Left kidney (tissue), 1 donor: ENCODE measurements at regions not wholly inside any gene's neighbourhood (a gene's known extent, or its start where the extent isn't known, plus 50 kb on each side); places are given as distances from the start of the nearest gene placed in this dataset.

Source experiments
- DNase-seq: peaks from one replicate; pipeline ENCODE4 v3.0.0-alpha.2; 2013

DNA sequence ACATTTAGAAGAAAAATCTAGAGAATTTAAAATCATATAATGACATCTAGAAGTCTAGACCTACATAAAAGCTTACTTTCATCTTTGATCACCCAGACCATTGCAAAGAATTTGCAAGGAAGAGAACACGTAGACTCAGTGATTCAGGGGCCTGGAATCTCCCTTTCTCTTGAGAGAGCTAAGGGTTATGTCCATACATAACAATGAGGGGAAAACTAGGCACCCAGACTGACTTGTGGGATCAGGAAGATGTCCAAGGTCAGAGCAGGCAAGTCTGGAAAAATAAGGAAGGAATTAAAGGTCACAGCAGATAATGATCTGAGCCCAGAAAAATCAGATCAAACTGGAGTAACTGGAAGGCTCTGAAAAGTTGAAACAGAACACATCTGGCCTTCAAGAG is 198.4 kb upstream of the SFRP2 start:
- no peak for DNase-seq

DNA sequence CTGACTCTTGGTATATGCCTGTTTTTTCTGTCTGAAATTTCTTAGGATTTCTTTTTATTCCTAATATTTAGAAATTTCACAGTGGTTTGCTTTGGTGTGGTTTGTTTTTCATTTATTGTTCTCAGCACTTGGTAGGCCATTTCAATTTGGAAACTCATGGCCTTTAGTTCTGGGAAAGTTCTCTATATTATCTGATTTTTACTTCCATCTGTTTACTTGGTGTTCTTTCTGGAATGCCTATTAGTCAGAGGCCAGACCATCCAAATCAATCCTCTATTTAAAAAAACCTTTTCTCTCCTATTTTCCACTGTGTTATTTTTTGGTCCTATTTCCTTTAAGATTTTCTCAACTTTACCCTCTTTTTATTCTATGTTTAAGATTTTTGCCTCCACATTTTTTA is 188.1 kb upstream of the SFRP2 start:
- DNase-seq = no peak

DNA sequence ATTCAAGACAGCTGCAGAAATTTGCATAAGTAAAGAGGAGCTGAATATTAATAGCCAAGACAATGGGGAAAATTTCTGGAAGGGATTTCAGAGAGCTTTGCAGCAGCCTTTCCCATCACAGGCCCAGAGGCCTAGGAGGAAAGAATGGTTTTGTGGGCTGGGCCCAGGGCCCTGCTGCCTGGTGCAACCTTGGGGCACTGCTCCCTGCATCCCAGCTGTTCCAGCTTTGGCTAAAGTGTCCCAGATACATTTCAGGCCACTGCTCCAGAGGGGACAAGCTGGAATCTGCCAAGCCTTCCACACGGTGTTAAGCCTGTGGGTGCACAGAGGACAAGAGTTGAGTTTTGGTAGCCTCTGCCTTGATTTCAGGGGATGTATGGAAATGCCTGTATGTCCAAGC is 185.6 kb upstream of the SFRP2 start:
- no peak for DNase-seq

DNA sequence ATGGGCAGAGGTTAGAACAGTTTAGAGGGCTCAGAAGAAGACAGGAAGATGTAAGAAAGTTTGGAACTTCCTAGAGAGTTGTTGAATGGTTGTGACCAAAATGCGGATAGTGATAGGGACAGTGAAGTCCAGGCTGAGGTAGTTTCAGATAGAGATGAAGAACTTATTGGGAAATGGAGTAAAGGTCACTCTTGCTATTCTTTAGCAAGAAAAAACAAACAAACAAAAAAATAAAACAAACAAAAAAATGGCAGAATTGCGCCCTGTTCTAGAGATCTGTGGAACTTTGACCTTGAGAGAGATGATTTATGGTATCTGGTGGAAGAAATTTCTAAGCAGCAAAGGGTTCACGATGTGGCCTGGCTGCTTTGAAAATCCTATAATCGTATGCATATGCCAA is 185.1 kb upstream of the SFRP2 start:
- no peak for DNase-seq

DNA sequence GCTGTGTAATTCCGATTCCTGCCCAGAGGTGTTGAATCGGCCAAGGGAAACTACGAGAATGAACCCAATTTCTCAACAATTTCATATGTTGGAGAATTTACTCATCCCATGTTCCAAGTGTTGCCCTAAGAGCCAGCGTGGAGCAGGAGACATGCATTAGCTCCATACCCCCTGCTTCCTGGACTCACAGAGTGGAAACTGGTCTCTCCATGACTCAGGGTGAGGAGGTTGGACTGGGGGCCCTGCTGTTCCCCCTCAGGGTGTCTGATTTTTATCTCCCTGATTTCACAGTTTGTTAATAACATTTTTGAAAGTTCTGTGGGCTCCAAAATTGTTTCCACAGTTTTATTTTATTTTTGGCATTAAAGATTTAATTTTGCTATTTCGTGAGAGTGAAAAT is 183.0 kb upstream of the SFRP2 start:
- no peak for DNase-seq

DNA sequence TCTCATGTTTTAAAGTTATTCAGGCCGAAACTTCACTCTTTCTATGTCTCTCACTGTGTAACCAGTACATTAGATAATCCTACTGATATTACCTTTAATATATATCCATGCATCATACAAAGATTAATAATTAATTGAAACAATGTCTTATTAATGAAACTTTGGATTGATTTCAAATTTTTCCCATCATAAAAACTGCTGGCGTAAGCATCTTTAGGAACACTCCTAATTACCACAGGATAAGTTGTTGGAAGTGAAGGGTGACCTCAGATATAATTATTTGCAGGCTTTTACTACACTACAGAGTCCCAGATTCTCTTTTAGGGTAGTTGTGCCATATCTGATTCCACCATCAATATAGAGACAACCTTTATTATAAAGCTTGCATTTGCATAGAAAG is 181.3 kb upstream of the SFRP2 start:
- no peak for DNase-seq

DNA sequence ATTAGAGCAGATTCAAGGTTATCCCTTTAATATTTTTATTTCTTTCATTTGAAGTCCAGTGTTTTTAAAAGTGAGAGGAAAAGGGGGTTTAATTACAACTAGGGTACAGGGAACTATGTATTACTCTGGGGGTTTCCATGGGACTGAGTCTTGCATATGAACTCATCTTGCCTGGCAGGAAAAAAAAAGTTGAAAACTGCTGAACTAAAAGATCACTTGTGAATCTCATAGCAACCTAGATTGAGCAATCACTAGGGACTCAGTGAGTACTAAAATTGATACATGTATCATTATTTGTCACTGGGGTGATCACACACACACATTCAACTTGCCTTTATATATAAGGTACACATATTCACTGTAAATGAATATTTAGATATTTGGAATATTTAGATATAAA is 180.7 kb upstream of the SFRP2 start:
- no peak for DNase-seq

DNA sequence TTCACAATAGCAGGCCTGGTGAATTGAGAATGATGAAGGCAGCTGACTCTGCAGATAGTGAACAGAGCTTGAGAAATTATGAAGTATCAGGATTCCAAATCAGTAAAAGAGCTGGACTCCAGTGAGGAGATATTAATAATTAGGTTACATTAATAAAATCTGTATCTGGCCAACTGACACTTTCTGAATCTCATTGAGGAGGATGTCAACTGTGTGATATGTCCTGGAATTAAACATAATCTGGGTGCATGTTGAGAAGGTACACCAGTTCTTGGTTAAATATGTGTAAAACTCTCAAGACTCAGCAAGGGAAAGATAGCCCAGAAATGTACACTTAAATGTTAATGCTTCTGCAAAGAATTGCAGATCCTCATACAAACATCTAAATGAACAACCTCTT is 177.8 kb upstream of the SFRP2 start:
- DNase-seq = no peak

DNA sequence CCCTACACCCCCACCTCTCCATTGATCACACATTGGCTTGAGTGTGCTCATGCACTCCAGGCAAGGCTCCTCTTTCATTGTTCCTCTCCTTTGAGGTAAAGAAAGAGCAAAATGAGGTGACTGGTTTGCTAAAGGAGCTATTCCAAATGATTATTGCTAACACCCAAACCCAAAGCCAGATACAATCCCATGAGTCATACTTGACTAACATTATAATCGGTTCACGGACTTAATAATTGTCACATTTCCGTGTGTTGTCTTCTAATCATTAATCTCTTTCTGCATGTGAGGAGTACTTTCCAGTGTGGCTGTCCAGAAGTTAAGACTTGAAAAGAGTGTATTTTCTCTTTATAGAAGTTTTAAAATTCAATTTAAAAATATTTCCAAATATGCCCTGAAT is 174.3 kb upstream of the SFRP2 start:
- no peak for DNase-seq

DNA sequence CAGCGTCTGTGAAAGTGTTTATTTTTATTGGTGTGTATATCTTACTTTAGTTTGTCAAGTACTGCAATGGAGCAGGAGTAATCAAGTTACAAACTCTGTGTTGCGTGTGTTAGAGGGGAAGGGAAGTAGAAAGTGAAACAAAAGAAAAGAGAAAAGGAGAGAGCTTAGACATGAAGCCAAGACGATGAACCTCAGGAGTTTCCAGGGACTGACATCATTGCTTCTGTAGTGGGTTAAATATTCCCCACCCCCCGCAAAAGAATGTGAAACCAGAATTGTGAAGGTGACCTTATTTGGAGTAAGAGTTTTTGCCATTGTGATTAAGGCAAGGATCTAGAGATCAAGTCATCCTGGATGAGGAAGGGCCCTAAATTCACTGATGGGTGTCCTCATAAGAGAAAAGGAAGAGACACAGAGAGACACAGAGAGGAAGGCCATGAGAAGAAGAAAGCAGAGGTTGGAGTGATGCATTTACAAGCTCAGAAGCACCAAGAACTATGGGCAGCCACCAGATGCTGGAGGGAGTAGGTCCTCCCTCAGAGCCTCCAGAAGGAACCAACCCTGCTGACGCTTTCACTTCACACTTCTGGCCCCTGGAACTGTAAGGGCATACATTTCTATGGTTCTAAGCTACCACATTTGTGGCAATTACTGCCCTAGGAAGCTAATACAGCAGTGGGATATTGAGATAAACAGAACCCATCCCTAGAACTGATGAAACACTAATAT is 173.6 kb upstream of the SFRP2 start:
- no peak for DNase-seq

DNA sequence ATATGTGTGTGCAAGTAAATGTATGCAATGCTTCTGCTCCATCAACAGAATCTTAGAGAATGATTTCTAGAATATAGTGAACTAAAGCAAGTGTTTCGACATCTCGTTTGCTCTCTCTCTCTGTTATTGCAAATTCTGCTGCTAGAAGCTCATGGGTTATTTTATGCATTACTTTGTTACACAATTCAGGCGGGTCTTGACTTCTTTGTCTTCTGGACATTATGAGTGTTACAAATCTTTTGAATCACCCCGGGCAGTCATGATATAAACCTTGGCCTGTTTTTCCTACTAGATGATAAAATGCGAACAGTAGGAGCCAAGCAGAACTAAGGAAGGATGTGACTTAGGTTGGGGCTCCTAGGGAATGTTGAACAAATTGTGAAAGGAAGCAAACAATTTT is 166.4 kb upstream of the SFRP2 start:
- no peak for DNase-seq

DNA sequence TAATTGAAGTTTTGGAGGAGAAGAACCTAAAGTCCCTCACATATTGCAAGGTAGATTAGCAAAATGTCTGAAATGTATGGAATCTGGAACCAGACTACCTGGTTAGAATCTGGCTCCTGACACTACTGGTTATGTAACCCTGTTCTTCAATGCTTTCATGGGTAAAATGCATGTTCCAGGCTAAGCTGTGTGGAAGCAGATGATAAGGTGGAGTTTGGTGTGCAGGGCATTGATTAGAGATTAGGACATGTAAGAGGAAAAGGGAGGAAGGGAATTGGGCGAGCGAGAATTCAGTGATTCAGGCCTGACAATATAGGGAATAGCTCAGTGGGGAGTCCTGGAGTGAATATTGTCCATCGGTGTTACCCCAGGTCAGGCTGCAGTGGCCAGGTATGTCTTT is 165.8 kb upstream of the SFRP2 start:
- DNase-seq = no peak

DNA sequence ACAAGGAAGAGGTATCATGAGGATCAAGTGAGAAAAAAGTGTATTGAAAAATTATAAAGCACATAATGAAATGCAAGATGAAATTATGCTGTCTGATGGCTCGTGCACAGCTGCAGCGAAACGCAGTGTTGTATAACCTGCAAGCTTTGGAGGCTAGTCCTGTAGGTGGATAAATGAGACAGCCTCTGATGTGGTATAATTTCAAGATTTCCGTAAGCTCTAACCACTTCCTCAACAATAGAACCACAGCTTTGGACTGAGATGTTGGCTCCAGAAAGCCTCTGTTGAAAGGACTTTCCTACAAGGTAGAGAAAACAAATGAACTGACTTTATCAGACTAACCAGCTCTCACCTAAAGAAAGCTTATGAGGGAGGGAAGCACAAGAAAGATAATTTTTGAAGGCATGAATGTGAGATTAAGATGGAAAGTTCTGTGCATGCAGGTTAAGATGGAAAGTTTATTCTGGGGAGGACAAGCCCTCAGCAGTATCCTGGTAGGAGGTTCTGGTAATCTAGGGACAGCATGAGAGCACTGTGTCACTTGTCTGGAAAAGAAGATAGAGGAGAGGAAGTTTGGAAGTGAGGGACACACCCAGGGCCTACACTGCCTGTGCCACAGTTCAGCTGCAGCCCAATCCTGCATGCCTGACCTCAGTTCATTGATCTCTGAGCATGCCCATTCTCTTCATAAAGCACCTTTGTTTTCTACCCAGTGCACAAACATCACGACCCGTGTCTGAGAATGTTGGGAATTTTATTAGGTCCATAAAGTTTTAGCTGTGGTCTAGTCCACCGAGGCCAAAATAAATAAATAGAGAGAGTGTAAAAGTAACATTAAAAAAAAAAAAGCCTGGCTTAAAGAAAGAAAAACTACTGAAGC is 161.5 kb upstream of the SFRP2 start:
- DNase-seq = peak; percentile 43

DNA sequence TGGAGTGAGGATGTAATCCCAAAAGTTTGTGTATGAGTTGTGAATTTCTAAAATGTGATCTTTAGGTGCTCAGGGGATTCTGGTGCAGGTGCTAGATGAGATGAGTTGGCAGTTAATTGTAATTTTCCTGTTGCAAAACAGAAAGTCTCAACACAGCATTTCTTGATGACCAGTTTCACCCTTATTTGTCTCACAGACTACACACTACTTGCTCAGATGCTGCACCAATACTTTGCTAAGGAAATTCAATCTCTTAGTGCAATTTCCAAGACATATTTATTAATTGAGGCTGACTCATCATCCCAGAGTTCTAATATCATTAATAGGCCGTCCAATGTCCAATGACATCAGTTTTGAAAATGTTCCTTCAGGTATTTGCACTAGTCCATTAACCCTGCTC is 159.2 kb upstream of the SFRP2 start:
- DNase-seq = no peak

DNA sequence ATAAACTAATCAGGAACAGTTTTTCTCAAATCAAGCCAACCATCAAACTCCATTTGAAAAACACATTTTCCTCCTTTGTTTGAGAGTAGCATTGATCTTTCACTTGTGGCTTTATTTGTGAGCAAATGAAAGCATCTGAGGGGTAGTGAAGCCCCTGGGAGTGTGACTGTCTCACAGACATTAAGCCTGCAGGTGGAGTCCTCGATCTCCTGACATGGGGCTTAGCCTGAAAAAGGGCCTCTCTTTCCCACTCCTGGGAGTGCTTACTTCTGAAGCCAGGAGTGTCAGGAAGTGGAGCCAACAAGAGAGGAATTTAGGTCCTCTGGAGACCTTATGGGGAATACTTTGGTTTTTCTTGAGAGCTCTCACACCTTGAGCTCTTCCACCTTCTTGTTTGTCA is 158.2 kb upstream of the SFRP2 start:
- DNase-seq = no peak

DNA sequence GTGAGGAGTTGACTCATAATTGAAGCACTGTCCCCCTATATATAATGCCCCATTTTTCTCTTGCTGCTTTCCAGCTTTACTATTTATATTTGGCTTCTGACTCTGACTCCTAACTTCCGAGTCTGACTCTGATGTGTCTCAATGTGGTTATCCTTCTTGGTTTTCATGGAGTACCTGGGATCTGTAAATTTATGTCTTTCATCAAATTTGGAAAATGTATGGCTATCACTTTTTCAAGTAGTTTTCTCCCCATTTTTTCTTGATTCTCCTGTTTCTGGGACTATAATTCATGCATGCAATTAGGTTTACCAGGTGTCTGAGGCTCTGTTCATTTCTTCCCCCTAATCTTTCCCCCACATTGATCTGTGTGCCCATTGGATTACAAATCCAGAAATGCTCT is 156.8 kb upstream of the SFRP2 start:
- no peak for DNase-seq

DNA sequence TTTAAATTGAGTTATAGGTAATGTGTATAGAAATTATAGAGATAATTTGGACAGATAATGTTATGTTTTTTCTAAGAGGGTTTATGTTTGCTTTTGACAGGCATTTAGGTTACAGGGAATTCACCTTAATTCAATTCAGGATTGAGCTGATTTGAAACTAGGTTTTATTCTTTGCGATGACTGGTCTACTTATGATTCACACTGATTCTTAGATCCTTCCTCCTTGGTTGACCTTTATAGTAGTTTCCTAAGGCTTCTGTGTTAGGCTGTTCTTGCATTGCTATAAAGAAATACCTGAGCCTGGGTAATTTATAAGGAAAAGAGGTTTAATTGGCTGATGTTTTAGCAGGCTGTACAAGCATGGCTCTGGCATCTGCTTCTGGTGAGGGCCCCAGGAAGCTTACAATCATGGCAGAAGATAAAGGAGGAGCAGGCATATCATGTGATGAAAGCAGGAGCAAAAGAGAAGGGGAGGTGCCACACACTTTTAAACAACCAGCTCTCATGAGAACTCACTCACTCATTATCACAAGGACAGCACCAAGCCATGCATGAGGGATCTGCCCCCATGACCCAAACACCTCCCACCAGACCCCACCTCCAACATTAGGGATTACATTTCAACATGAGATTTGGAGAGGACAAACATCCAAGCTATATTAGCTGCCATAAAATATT is 155.0 kb upstream of the SFRP2 start:
- DNase-seq = no peak

DNA sequence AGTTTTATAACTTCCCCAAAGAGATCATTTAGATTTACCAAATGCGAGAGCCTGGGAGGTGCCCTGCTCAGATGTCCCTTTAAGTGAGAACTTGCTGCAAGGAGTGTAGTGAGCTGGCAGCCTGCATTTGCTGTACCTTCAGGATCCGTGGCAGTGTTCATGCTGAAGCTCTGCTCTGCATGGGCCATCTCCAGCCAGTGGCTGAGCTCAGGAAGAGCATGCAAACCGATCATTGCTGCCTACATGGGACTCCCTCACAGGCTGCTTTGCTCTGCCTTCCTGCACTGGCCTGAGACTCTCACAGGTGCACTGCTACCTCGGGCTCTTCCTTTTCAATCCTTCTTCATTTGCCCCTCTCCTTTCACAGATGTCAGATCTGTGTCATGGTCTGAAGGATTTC is 152.0 kb upstream of the SFRP2 start:
- no peak for DNase-seq

DNA sequence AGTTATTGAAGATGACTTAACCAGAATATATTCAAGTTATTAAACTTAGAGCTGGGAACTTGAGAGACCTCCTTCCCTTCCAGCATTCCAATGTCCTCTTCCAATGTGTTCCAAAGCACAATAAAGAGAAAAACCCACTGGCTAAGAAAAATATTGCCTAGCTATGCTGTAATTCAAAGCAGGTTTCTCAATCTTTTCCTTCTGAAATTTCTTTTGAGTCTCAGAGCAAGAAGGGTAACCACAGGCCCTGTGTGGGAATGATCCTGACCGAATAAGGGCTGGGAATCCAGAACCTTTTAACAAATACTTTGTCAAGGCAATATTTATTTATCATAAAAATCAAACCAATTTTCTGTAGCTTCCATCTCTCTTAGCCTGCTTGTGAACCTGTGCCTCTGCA is 150.7 kb upstream of the SFRP2 start:
- no peak for DNase-seq

DNA sequence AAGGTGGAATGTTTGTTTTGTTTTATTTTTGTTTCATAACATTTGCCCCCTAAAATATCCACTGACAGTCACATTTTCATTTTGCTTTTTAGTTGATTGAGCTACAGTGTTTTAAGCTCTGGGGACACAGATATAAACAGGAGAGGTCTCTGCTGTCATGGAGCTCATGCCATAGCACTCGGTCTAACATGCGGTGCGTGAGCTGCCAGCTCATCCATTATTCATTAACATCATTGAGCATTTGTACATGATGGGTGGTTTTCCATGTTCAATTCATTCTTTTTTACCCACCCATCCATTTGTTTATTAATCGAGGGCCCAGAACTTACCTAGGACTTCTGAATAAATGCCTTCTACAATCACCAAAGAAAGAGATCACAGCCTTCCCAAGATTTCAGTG is 150.1 kb upstream of the SFRP2 start:
- DNase-seq = no peak

DNA sequence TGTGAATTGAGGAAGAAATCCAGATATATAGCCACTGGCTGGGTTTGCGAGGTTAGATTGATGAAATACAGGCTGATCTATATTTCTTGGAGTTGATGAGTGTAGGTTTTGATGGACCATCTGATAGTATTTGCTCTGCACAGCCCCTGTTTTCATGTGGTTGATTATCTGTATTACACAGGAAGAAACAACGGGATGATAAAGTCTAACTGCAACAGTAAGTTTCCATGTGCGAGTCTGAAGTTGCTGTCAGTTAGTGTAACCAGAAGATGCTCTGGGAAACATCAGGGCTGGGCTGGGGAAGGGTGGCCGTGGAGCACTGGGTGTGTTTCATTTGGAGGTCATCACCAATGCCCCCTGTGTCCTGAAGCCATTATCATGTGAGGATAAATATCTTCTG is 148.4 kb upstream of the SFRP2 start:
- no peak for DNase-seq

DNA sequence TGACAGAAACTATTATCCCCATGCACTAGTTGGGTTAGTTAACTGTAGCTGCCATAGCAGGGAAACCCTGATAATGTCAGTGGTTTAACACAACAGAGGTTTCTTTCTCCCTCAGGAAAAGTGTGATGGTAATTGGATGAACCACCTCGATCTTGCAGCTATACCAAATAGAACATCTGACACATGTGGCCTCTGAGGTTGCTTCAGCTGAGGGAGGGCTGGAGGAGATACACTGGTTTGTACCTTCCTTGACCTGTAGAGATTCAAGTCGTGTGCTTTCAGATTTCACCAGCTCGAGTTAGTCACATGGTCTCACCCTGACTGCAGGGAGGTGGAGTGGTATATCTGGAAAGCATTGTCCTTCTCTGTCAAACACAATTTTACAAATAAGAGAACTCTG is 147.2 kb upstream of the SFRP2 start:
- no peak for DNase-seq

DNA sequence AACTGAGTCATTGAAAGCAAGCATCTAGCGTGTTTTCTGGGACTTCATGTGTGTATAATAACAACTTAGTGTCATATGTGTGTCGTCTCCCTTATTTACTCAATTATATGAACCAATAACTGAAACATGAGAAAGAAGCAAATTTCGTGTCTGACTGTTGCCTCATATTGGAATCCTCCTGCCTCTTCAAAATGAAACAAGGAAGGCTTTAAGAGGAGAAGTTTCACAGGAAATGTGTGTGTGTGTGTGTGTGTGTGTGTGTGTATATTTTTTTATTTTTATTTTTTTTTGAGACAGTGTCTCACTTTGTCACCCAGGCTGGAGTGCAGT is 145.8 kb upstream of the SFRP2 start:
- DNase-seq = no peak
